ENCODE measurements at regions not wholly inside any gene's neighbourhood (a gene's known extent, or its start where the extent isn't known, plus 50 kb on each side); places are given as distances from the start of the nearest gene placed in this dataset.

DNA sequence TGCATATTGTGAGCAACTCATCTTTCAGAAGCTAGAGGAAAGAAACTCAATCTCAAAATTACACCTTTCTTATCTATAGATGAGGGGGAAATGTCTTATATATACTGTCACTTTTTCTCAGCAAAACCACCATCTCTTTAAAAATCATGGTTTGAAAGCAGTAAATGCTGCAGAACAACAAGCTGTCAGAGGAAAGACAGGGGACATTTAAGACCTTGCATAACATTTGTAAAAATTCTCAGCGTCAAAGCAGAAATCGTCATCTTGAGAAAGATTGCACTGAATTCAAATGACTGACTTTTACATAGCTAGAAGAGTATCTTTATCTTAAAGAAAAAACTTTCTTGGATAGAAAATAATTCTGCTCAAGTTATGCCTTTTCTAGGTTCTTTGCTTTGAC lies 122.2 kb upstream of the CADPS start:
- TF ChIP-seq, protein P1, sequence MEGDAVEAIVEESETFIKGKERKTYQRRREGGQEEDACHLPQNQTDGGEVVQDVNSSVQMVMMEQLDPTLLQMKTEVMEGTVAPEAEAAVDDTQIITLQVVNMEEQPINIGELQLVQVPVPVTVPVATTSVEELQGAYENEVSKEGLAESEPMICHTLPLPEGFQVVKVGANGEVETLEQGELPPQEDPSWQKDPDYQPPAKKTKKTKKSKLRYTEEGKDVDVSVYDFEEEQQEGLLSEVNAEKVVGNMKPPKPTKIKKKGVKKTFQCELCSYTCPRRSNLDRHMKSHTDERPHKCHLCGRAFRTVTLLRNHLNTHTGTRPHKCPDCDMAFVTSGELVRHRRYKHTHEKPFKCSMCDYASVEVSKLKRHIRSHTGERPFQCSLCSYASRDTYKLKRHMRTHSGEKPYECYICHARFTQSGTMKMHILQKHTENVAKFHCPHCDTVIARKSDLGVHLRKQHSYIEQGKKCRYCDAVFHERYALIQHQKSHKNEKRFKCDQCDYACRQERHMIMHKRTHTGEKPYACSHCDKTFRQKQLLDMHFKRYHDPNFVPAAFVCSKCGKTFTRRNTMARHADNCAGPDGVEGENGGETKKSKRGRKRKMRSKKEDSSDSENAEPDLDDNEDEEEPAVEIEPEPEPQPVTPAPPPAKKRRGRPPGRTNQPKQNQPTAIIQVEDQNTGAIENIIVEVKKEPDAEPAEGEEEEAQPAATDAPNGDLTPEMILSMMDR (conservative IDR thresholded peaks at IDR 0.05; ENCODE audit: low read depth), result no peak
- no peak overlapping the region for H3K27ac ChIP-seq
- DNase-seq (ENCODE audit: low spot score), result no peak
- CTCF ChIA-PET, result no interaction called here
- POLR2A ChIA-PET (ENCODE audit: low non-redundant PET), result no interaction called here

DNA sequence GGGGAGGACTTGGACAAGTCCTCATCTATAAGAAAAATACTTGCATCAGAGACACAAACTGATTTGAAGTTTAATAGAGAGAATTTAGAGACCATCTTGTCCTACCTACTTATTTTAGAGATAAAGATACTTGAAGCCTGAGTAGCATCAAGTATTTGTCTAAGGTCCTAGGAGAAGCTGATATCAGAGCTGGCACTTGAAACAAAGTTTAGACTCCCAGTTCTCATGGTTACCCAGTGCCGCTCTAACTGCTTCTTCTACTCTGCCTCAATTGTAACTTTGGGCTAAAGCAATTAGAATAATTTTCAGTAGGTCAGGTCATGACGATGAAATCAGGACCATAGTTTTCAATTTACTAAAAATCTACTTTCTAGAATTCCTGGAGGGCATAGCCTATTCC lies 123.9 kb upstream of the CADPS start:
- POLR2A ChIA-PET (ENCODE audit: low non-redundant PET), result no interaction called here
- no peak for DNase-seq (ENCODE audit: low spot score)
- CTCF ChIA-PET, result no interaction called here
- H3K27ac ChIP-seq, result no peak overlapping the region
- TF ChIP-seq, protein P1 (conservative IDR thresholded peaks at IDR 0.05; ENCODE audit: low read depth), result no peak

DNA sequence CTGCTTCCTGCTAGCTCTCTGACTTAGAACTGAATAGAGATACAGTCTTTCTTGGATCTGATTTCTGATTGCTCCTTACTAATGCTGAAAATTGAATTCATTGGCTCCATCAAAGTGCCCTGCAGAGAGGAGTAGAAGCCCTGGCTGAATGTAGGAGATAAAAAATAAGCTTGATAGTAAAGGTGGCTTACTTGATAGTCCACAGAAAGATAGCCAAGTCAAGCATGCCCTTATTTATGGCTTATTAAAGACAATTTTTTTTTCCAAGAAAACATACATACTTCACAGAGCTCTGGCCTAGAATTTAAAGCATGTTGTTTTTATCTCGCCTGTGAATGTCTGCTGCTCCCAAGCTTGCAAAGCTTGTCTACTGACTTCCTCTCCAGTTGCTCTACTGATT lies 124.6 kb upstream of the CADPS start:
- POLR2A ChIA-PET (ENCODE audit: low non-redundant PET), result no interaction called here
- TF ChIP-seq, protein P1 (conservative IDR thresholded peaks at IDR 0.05; ENCODE audit: low read depth), result no peak
- H3K27ac ChIP-seq, result no peak overlapping the region

DNA sequence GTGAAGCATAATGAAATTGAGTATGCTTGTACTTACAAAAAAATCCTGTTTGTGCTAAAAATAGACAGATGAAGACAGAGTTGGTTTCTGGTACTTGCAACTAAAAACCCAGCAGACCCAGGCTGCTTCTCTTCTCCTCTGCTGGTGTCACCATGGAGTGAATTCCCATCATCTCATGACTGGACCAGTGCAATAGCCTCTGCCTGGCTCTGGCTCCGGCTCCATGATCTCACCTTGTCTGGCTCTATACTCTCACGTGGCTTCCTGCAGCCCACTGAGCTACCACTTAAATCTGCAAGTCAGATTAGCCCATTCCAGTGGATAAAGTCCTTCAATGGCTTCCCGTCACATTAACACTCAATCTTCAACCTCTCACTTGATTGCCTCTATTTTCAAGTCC lies 129.2 kb upstream of the CADPS start:
- TF ChIP-seq, protein P1 (conservative IDR thresholded peaks at IDR 0.05; ENCODE audit: low read depth), result no peak
- no peak overlapping the region for H3K27ac ChIP-seq
- CTCF ChIA-PET, result no interaction called here
- POLR2A ChIA-PET (ENCODE audit: low non-redundant PET), result no interaction called here
- DNase-seq (ENCODE audit: low spot score), result no peak

More for the DNA sequence above, 124.6 kb upstream of the CADPS start:
- CTCF ChIA-PET, result no interaction called here
- DNase-seq (ENCODE audit: low spot score), result no peak

DNA sequence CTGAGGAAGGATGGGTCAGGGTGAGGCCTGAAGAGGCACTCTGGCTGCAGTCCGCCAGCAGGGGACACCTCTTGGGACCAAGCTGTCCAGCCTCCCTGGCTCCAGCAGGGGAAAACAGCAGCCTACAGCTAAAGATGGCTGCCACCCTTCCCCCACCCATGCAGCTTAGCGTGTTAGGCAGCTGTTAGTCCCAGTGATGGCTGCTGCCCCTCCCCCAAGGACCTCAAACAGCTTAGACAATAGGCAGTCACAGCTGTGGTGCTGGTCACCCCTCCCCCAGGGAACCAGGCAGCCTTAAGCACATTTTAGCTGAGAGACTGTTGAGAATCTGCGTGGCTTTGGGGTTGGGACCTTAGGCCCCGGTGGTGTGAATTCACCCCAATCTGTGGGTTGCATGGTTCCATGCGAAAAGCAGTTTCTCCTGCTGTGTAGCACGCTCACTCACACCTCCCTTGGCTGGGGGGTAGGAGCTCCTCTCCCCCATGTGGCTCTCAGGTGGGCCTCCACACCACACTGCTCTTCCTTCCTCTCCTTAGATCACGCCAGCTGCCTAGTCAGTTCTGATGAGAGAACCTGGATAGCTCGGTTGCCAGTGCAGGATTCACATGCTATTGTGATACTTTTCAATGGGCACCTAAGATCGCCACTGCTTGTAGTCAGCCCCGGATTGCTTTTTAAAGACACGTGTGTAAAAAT lies 140.5 kb upstream of the CADPS start:
- no peak for DNase-seq (ENCODE audit: low spot score)
- POLR2A ChIA-PET (ENCODE audit: low non-redundant PET), result no interaction called here
- TF ChIP-seq, protein P1 (conservative IDR thresholded peaks at IDR 0.05; ENCODE audit: low read depth), result no peak
- H3K27ac ChIP-seq, result no peak overlapping the region
- CTCF ChIA-PET, result no interaction called here

DNA sequence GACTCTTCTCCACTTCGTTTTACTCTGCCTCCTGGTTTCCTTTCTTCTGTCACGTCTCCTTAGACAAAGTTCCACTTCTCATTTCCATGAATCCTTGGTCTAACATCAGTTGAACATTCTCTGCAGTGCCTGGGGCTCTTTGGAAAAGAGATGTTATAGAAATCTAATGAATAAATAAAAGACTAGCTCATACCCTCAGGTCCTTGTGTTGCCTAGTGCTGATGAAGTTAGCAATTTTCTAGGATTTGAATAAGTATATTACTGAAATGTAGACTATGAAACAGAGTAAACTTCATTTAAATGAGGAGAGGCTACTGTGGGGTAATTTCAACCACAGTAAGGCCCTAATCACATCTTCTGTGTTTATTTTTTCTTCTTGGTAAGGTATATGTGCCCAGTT lies 146.9 kb upstream of the CADPS start:
- DNase-seq (ENCODE audit: low spot score), result no peak
- H3K27ac ChIP-seq, result no peak overlapping the region
- ChIA-PET CTCF (no interaction called here), POLR2A (ENCODE audit: low non-redundant PET) (no interaction called here)
- TF ChIP-seq, protein P1 (conservative IDR thresholded peaks at IDR 0.05; ENCODE audit: low read depth), result no peak

All from RWPE1 (cell line).